HG02938 (cell line): ENCODE measurements at regions not wholly inside any gene's neighbourhood (a gene's known extent, or its start where the extent isn't known, plus 50 kb on each side); places are given as distances from the start of the nearest gene placed in this dataset.
"Not testable (repeated sequence)": the region's sequence is repeated elsewhere in the genome, so short reads cannot be mapped to it uniquely, and the experiment has no call there.

Experiments used
- ATAC-seq: cut with Tn5 transposase; IDR thresholded peaks from one replicate; pipeline ENCODE4 v1.9.1; 2021; ENCODE audit warnings: mild to moderate bottlenecking, moderate library complexity; ENCODE audit not compliant: unreplicated experiment

- no peak for ATAC-seq
Measured at GRCh38 chr18:65206551-65207260, 544.1 kb upstream of the CDH7 start.

GRCh38 chr18:65202091-65202490 lies 548.7 kb upstream of the CDH7 start:
- ATAC-seq, result no peak

- ATAC-seq, result no peak
Measured at GRCh38 chr18:65175681-65176080, 575.1 kb upstream of the CDH7 start.

- not testable (repeated sequence) for ATAC-seq
Measured at GRCh38 chr18:65162086-65162485, 588.7 kb upstream of the CDH7 start.

GRCh38 chr18:65146482-65147021 lies 604.3 kb upstream of the CDH7 start:
- no peak for ATAC-seq

GRCh38 chr18:65145312-65145711 lies 605.5 kb upstream of the CDH7 start:
- ATAC-seq, result no peak

GRCh38 chr18:65133610-65134009 lies 617.2 kb upstream of the CDH7 start:
- ATAC-seq, result no peak

GRCh38 chr18:65124633-65125032 lies 626.2 kb upstream of the CDH7 start:
- no peak for ATAC-seq

GRCh38 chr18:65103864-65104263 lies 646.9 kb upstream of the CDH7 start:
- no peak for ATAC-seq

GRCh38 chr18:65093346-65093745 lies 657.5 kb upstream of the CDH7 start:
- no peak for ATAC-seq

GRCh38 chr18:65091744-65092329 lies 659.0 kb upstream of the CDH7 start:
- no peak for ATAC-seq

- no peak for ATAC-seq
Measured at GRCh38 chr18:65082907-65083306, 667.9 kb upstream of the CDH7 start.

- no peak for ATAC-seq
Measured at GRCh38 chr18:65081786-65082185, 669.0 kb upstream of the CDH7 start.

- no peak for ATAC-seq
Measured at GRCh38 chr18:65073060-65073550, 677.7 kb upstream of the CDH7 start.

- ATAC-seq, result no peak
Measured at GRCh38 chr18:65057439-65058083, 693.3 kb upstream of the CDH7 start.

GRCh38 chr18:65056575-65056974 lies 694.2 kb upstream of the CDH7 start:
- ATAC-seq, result no peak

GRCh38 chr18:65049586-65049985 lies 701.2 kb upstream of the CDH7 start:
- no peak for ATAC-seq

GRCh38 chr18:65039578-65039977 lies 711.2 kb upstream of the CDH7 start:
- no peak for ATAC-seq

- no peak for ATAC-seq
Measured at GRCh38 chr18:65035701-65036100, 715.1 kb upstream of the CDH7 start.

GRCh38 chr18:65025756-65026155 lies 725.1 kb upstream of the CDH7 start:
- ATAC-seq, result no peak

- ATAC-seq, result no peak
Measured at GRCh38 chr18:65021021-65021420, 729.8 kb upstream of the CDH7 start.

- no peak for ATAC-seq
Measured at GRCh38 chr18:65018184-65018583, 732.6 kb upstream of the CDH7 start.
